HCT116 (cell line): ENCODE measurements at regions not wholly inside any gene's neighbourhood (a gene's known extent, or its start where the extent isn't known, plus 50 kb on each side); places are given as distances from the start of the nearest gene placed in this dataset.

ENCODE experiments used
- ATAC-seq: fragments of 200-7000 bp; cut with Tn5 transposase; 2 replicates; pipeline ENCODE4 v1.9.1; 2020; ENCODE audit warnings: mild to moderate bottlenecking, moderate library complexity
- BruUV-seq: library from RNA; stranded (reverse); fragments of 400-500 nt; replicated peaks from 2 replicates; lab custom pipeline; 2021; lab: Mats Ljungman, UMichigan
- CTCF ChIA-PET: fragments of 300-600 bp; sonication (Branson Sonifier 250); formaldehyde crosslinking; loops from one replicate; lab custom pipeline; 2021; ENCODE audit warnings: antibody characterized with exemption; lab: Charles Lee
- POLR2A ChIA-PET: fragments of 300-600, 350-600 bp; sonication (Branson Sonifier 250); formaldehyde crosslinking; loops from one replicate; lab custom pipeline; 2021; ENCODE audit warnings: antibody characterized with exemption; lab: Charles Lee
- RAD21 ChIA-PET, 2 experiments: fragments of 300-600 bp; sonication (Branson Sonifier 250); formaldehyde crosslinking; loops; one replicate each; lab custom pipeline; 2023; ENCODE audit warnings: low total read pairs in 2 of 2; ENCODE audit not compliant: uncharacterized antibody in 2 of 2, unreplicated experiment in 2 of 2, low non-redundant PET in 1 of 2; lab: Charles Lee
- DNase-seq: peaks from one replicate; pipeline ENCODE4 v3.0.0-alpha.2; 2010; ENCODE audit warnings: low read depth, low spot score
- H2AFZ ChIP-seq: fragments of 200-600 bp; shearing (Covaris generic), sonication (generic); 2 replicates; pipeline ENCODE4 v1.6.1; 2017; ENCODE audit warnings: low read depth, mixed run types, mixed read lengths, antibody characterized with exemption, low read length; ENCODE audit not compliant: poor library complexity, severe bottlenecking
- H3K27ac ChIP-seq: 2 replicates; pipeline ENCODE4 v1.5.1; 2012; ENCODE audit warnings: low read depth, low read length
- H3K27me3 ChIP-seq: fragments of 200-600 bp; sonication (generic); 2 replicates; pipeline ENCODE4 v1.6.1; 2016; ENCODE audit warnings: mixed run types, low read length, mixed read lengths; ENCODE audit not compliant: insufficient read depth
- H3K36me3 ChIP-seq, 2 experiments: fragments of 200-500 bp in 1 of 2; fragments of 200-600 bp in 1 of 2; sonication (Bioruptor generic) in 1 of 2; sonication (generic) in 1 of 2; 2 replicates each; pipeline versions ENCODE4 v1.5.1 to v1.6.1; 2014 to 2016; ENCODE audit warnings: low read length in 2 of 2, inconsistent platforms in 1 of 2, mixed read lengths in 1 of 2, mixed run types in 1 of 2; ENCODE audit not compliant: insufficient read depth in 2 of 2, control insufficient read depth in 1 of 2
- H3K4me1 ChIP-seq, 2 experiments: fragments of 200-600 bp in 1 of 2; sonication (generic) in 1 of 2; 2 replicates each; pipeline versions ENCODE4 v1.5.1 to v1.6.1; 2012 to 2017; ENCODE audit warnings: low read length in 2 of 2, inconsistent platforms in 1 of 2, mild to moderate bottlenecking in 1 of 2, mixed read lengths in 1 of 2, mixed run types in 1 of 2, moderate library complexity in 1 of 2; ENCODE audit not compliant: insufficient read depth in 2 of 2, control insufficient read depth in 1 of 2
- H3K4me2 ChIP-seq: fragments of 200-600 bp; sonication (generic); 2 replicates; pipeline ENCODE4 v1.6.1; 2017; ENCODE audit warnings: mixed run types, low read length, mixed read lengths
- H3K4me3 ChIP-seq, 2 experiments: fragments of 200-600 bp in 1 of 2; sonication (generic) in 1 of 2; replicated peaks in 1 of 2; 2 replicates each; pipeline ENCODE4 v1.5.1; 2011 to 2016; ENCODE audit warnings: low read length in 2 of 2, control low read depth in 1 of 2, low read depth in 1 of 2, mild to moderate bottlenecking in 1 of 2, mixed read lengths in 1 of 2, mixed run types in 1 of 2
- H3K79me2 ChIP-seq: fragments of 200-600 bp; sonication (generic); 2 replicates; pipeline ENCODE4 v1.6.1; 2017; ENCODE audit warnings: mild to moderate bottlenecking, mixed run types, low read length, moderate library complexity, mixed read lengths; ENCODE audit not compliant: insufficient read depth
- H3K9ac ChIP-seq: fragments of 200-600 bp; sonication (generic); 2 replicates; pipeline ENCODE4 v1.6.1; 2016; ENCODE audit warnings: low read length, mixed read lengths
- H3K9me2 ChIP-seq: fragments of 200-600 bp; sonication (generic), shearing (Covaris generic); 2 replicates; pipeline ENCODE4 v1.6.1; 2017; ENCODE audit warnings: mixed run types, mild to moderate bottlenecking, moderate library complexity; ENCODE audit not compliant: insufficient read depth
- H3K9me3 ChIP-seq, 2 experiments: fragments of 200-500 bp in 1 of 2; fragments of 200-600 bp in 1 of 2; sonication (Bioruptor generic) in 1 of 2; sonication (generic) in 1 of 2; 2 replicates each; pipeline ENCODE4 v1.6.1; 2014 to 2017; ENCODE audit warnings: low read length in 2 of 2, mixed read lengths in 2 of 2, inconsistent platforms in 1 of 2, low read depth in 1 of 2, mild to moderate bottlenecking in 1 of 2, mixed run types in 1 of 2, moderate library complexity in 1 of 2; ENCODE audit not compliant: control insufficient read depth in 1 of 2, insufficient read depth in 1 of 2
- H4K20me1 ChIP-seq: fragments of 200-600 bp; sonication (generic), shearing (Covaris generic); 2 replicates; pipeline ENCODE4 v1.6.1; 2017; ENCODE audit warnings: mixed run types, mild to moderate bottlenecking, moderate library complexity; ENCODE audit not compliant: insufficient read depth
- ATF3 ChIP-seq: IDR thresholded peaks from 2 replicates; pipeline ENCODE4 v1.6.1; 2012
- CTCF ChIP-seq, 3 experiments: fragments of 200-600 bp in 1 of 3; sonication (generic) in 1 of 3; IDR thresholded peaks in 2 of 3; conservative IDR thresholded peaks in 1 of 3; 2 replicates each; pipeline ENCODE4 v1.5.1; 2012 to 2017; ENCODE audit warnings: low read depth in 2 of 3, low read length in 2 of 3, antibody characterized with exemption in 1 of 3, borderline replicate concordance in 1 of 3, control low read depth in 1 of 3, mild to moderate bottlenecking in 1 of 3, mixed read lengths in 1 of 3, mixed run types in 1 of 3, moderate library complexity in 1 of 3; ENCODE audit not compliant: insufficient read depth in 1 of 3
- EZH2 ChIP-seq: fragments of 200-600 bp; sonication (generic); IDR thresholded peaks from 2 replicates; pipeline ENCODE4 v1.6.1; 2017; ENCODE audit warnings: antibody characterized with exemption, mixed run types
- POLR2AphosphoS5 ChIP-seq: IDR thresholded peaks from 2 replicates; pipeline ENCODE4 v1.6.1; 2011; ENCODE audit warnings: mild to moderate bottlenecking, low read depth, low read length, moderate library complexity
- REST ChIP-seq: IDR thresholded peaks from 2 replicates; pipeline ENCODE4 v1.6.1; 2012; ENCODE audit warnings: low read depth
- SRF ChIP-seq: IDR thresholded peaks from 2 replicates; pipeline ENCODE4 v1.6.1; 2012; ENCODE audit warnings: low read depth
- intact Hi-C: fragments of 100-400 bp; cut with micrococcal nuclease; formaldehyde crosslinking; loops from 2 replicates; pipeline ENCODE4 v1.10.0; 2022

- H3K4me2 ChIP-seq: no peak overlapping the region
- H3K4me3 ChIP-seq: no peak overlapping the region
- no peak overlapping the region for H2AFZ ChIP-seq
- no peaks in the 10 kb centered on the region for H3K9me3 ChIP-seq
- intact Hi-C loops: no loop called here
- no peaks in the 10 kb centered on the region for H3K36me3 ChIP-seq
- TF ChIP-seq EZH2: no peak
- TF ChIP-seq POLR2AphosphoS5: no peak
- no peak for TF ChIP-seq REST
- TF ChIP-seq ATF3: no peak
- TF ChIP-seq CTCF (IDR thresholded peaks at IDR 0.05 in 2 of 3, conservative IDR thresholded peaks at IDR 0.05 in 1 of 3; ENCODE audit: borderline replicate concordance in 1 of 3, insufficient read depth in 1 of 3, low read depth in 2 of 3, low read length in 2 of 3): no peak
- no peak for TF ChIP-seq SRF
- TF ChIP-seq, all 23 proteins: peak for 0
- no peaks in the 10 kb centered on the region for H3K4me1 ChIP-seq
- CTCF ChIA-PET: no interaction called here
- POLR2A ChIA-PET: no interaction called here
- DNase-seq: no peak
- no peaks in the 10 kb centered on the region for H3K79me2 ChIP-seq
- no peaks in the 10 kb centered on the region for H4K20me1 ChIP-seq
- BruUV-seq: no TSS peak
- peaks cover 51% of the 10 kb centered on the region for H3K27me3 ChIP-seq
- H3K27ac ChIP-seq: no peak overlapping the region
- RAD21 ChIA-PET: interaction anchor here in 1 of 2 experiments (0.7 kb wide), 1 partner anchor 368 kb away, joined by 10 read pairs; no protein-coding TSS in a partner anchor
- no peaks in the 10 kb centered on the region for H3K9me2 ChIP-seq
- ATAC-seq: no peak
- H3K9ac ChIP-seq: no peak overlapping the region
Observed at GRCh38 chr17:77693301-77693700, 265.2 kb upstream of the TNRC6C start.
